Colonic mucosa (tissue), 4 donors: ENCODE measurements at regions not wholly inside any gene's neighbourhood (a gene's known extent, or its start where the extent isn't known, plus 50 kb on each side); places are given as distances from the start of the nearest gene placed in this dataset.

Experiments used
- DNase-seq: peaks from one replicate; pipeline ENCODE4 v3.0.0-alpha.2; 2020
- H3K27ac ChIP-seq: fragments of 200-600 bp; one replicate; pipeline ENCODE4 v1.8.0; 2021
- H3K27me3 ChIP-seq: fragments of 200-600 bp; one replicate; pipeline ENCODE4 v1.8.0; 2021
- H3K36me3 ChIP-seq: fragments of 200-600 bp; one replicate; pipeline ENCODE4 v1.8.0; 2021
- H3K4me1 ChIP-seq: fragments of 200-600 bp; one replicate; pipeline ENCODE4 v1.8.0; 2021; ENCODE audit warnings: mild to moderate bottlenecking
- H3K4me3 ChIP-seq: fragments of 200-600 bp; one replicate; pipeline ENCODE4 v1.8.0; 2021
- H3K9ac ChIP-seq, 2 donors: one replicate each; pipeline ENCODE4 v1.7.0; 2013; ENCODE audit warnings: control low read depth in 2 of 2, low read depth in 2 of 2, low read length in 2 of 2
- H3K9me3 ChIP-seq: fragments of 200-600 bp; one replicate; pipeline ENCODE4 v1.8.0; 2021
- CTCF ChIP-seq: fragments of 200-600 bp; IDR thresholded peaks from one replicate; pipeline ENCODE4 v1.8.0; 2022; ENCODE audit warnings: antibody characterized with exemption, mild to moderate bottlenecking
- intact Hi-C: fragments of 100-400 bp; cut with DNase I; formaldehyde crosslinking; loops from one replicate; pipeline ENCODE4 v1.14.1; 2022
- donor health status: healthy.
- donor health status: DM: no; HTN: no; CAD: no.
- donor health status: DM: no; HTN: no; CAD: no.

- no peaks in the 10 kb centered on the region for H3K4me1 ChIP-seq
- intact Hi-C loops: no loop called here
- H3K9me3 ChIP-seq: no peaks in the 10 kb centered on the region
- DNase-seq: no peak
- H3K27me3 ChIP-seq: no peaks in the 10 kb centered on the region
- no peak for TF ChIP-seq CTCF
- H3K9ac ChIP-seq: no peak overlapping the region
- no peak overlapping the region for H3K27ac ChIP-seq
- no peaks in the 10 kb centered on the region for H3K36me3 ChIP-seq
- H3K4me3 ChIP-seq: no peak overlapping the region
These were observed 52.6 kb upstream of the TMEM106B start for GRCh38 chr7:12158334-12159060.

- Histone ChIP-seq H3K4me1 (no peaks in the 10 kb centered on the region), H3K27me3 (no peaks in the 10 kb centered on the region), H3K9me3 (no peaks in the 10 kb centered on the region), H3K36me3 (no peaks in the 10 kb centered on the region), H3K9ac (no peak overlapping the region), H3K27ac (no peak overlapping the region), H3K4me3 (no peak overlapping the region)
- no peak for DNase-seq
- no peak for TF ChIP-seq CTCF
- intact Hi-C loops: no loop called here
These were observed 49.9 kb upstream of the TMEM106B start for GRCh38 chr7:12161146-12161545.
